GM10248 (cell line): ENCODE measurements at regions not wholly inside any gene's neighbourhood (a gene's known extent, or its start where the extent isn't known, plus 50 kb on each side); places are given as distances from the start of the nearest gene placed in this dataset.

Experiments used
- CTCF ChIA-PET: fragments of 300-600 bp; sonication (Branson Sonifier 250); formaldehyde crosslinking; extraction: SDS; loops from one replicate; lab custom pipeline; 2021; ENCODE audit warnings: antibody characterized with exemption; lab: Yijun Ruan, JAX
- POLR2A ChIA-PET: fragments of 350-650 bp; sonication (Branson Sonifier 250); formaldehyde crosslinking; extraction: SDS; loops from one replicate; lab custom pipeline; 2020; ENCODE audit warnings: antibody characterized with exemption; lab: Yijun Ruan, JAX
- DNase-seq: peaks from one replicate; pipeline ENCODE4 v3.0.0; 2012; ENCODE audit errors: extremely low spot score
- CTCF ChIP-seq: IDR thresholded peaks from 2 replicates; pipeline ENCODE4 v1.5.1; 2012; ENCODE audit warnings: mild to moderate bottlenecking, low read depth; ENCODE audit errors: extremely low read depth, missing control alignments, control extremely low read depth

GRCh38 chr7:53110425-53110824 lies 75.0 kb downstream of the POM121L12 start:
- CTCF ChIA-PET = interaction anchor here (1.1 to 1.2 kb wide), 2 partner anchors 11 to 12 kb away, joined by 3 to 4 read pairs; no protein-coding TSS in a partner anchor
- POLR2A ChIA-PET = no interaction called here
- DNase-seq = no peak
- TF ChIP-seq CTCF = no peak

- CTCF ChIA-PET = interaction anchor here (1.1 to 1.2 kb wide), 2 partner anchors 10 to 12 kb away, joined by 3 to 4 read pairs; no protein-coding TSS in a partner anchor
- POLR2A ChIA-PET = no interaction called here
- TF ChIP-seq CTCF = no peak
- no peak for DNase-seq
Measured at GRCh38 chr7:53111031-53111430, 75.6 kb downstream of the POM121L12 start.

GRCh38 chr7:53113424-53113823 lies 78.0 kb downstream of the POM121L12 start:
- no peak for TF ChIP-seq CTCF
- ChIA-PET POLR2A (no interaction called here), CTCF (interaction anchor here (1.2 kb wide), 1 partner anchor 10 kb away, joined by 5 read pairs; no protein-coding TSS in a partner anchor)
- DNase-seq = no peak

- DNase-seq = peak; percentile 0
- TF ChIP-seq CTCF = no peak
- ChIA-PET CTCF (no interaction called here), POLR2A (no interaction called here)
Measured at GRCh38 chr7:53119514-53119941, 84.1 kb downstream of the POM121L12 start.

GRCh38 chr7:53121374-53121773 lies 85.9 kb downstream of the POM121L12 start:
- ChIA-PET POLR2A (no interaction called here), CTCF (interaction anchor here (0.9 to 1.2 kb wide), 4 partner anchors 11 to 32 kb away, joined by 3 to 4 read pairs (median 3); no protein-coding TSS in a partner anchor)
- TF ChIP-seq CTCF = no peak
- DNase-seq = no peak

- DNase-seq = no peak
- ChIA-PET POLR2A (no interaction called here), CTCF (no interaction called here)
- no peak for TF ChIP-seq CTCF
Measured at GRCh38 chr7:53131697-53132096, 96.3 kb downstream of the POM121L12 start.
